Omental fat pad (tissue), 3 donors: ENCODE measurements at regions not wholly inside any gene's neighbourhood (a gene's known extent, or its start where the extent isn't known, plus 50 kb on each side); places are given as distances from the start of the nearest gene placed in this dataset.

ENCODE experiments used
- ATAC-seq: fragments of 150-250 bp; one replicate; pipeline ENCODE4 v1.9.1; 2016; ENCODE audit warnings: mild to moderate bottlenecking, moderate library complexity; ENCODE audit not compliant: low FRiP score
- DNase-seq: peaks from one replicate; pipeline ENCODE4 v3.0.0-alpha.2; 2019; ENCODE audit warnings: low spot score
- TF ChIP-seq, protein P1 (sequence below), 3 donors: fragments of 450-650 bp; IDR thresholded peaks; one replicate each; pipeline ENCODE4 v1.5.1; 2016 to 2017; ENCODE audit warnings: antibody characterized with exemption in 3 of 3, mild to moderate bottlenecking in 3 of 3, moderate library complexity in 2 of 3

- no peak for DNase-seq
- no peak for ATAC-seq
- TF ChIP-seq, protein P1, sequence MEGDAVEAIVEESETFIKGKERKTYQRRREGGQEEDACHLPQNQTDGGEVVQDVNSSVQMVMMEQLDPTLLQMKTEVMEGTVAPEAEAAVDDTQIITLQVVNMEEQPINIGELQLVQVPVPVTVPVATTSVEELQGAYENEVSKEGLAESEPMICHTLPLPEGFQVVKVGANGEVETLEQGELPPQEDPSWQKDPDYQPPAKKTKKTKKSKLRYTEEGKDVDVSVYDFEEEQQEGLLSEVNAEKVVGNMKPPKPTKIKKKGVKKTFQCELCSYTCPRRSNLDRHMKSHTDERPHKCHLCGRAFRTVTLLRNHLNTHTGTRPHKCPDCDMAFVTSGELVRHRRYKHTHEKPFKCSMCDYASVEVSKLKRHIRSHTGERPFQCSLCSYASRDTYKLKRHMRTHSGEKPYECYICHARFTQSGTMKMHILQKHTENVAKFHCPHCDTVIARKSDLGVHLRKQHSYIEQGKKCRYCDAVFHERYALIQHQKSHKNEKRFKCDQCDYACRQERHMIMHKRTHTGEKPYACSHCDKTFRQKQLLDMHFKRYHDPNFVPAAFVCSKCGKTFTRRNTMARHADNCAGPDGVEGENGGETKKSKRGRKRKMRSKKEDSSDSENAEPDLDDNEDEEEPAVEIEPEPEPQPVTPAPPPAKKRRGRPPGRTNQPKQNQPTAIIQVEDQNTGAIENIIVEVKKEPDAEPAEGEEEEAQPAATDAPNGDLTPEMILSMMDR (IDR thresholded peaks at IDR 0.05) = no peak
These were observed 181.5 kb upstream of the ZBED5 start for GRCh38 chr11:11039208-11039965.

GRCh38 chr11:11038782-11039181 lies 180.9 kb upstream of the ZBED5 start:
- TF ChIP-seq, protein P1 (IDR thresholded peaks at IDR 0.05) = no peak
- DNase-seq (no peak), ATAC-seq (no peak)

DNA sequence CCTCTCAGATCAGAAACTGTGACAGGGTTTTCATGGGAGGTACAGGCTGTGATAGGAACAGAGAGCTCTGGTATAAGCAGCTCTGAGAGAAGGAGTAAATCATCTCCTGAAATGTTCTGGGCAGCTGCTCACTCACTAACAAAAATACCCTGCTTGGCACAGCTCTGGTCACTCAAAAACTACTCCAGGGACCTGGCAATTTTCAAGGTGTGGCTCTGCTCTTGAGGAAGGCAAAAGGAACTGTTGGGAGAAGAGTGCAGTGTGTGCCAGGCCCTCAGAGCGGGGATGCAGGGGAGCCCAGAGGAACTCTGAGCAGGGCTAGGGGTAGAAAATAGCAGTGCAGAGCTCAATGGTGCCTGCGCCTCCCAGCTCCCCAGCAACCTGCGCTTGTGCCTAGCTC lies 180.5 kb upstream of the ZBED5 start:
- ATAC-seq (peak; percentile 25), DNase-seq (no peak)
- TF ChIP-seq, protein P1 (IDR thresholded peaks at IDR 0.05) = no peak

DNA sequence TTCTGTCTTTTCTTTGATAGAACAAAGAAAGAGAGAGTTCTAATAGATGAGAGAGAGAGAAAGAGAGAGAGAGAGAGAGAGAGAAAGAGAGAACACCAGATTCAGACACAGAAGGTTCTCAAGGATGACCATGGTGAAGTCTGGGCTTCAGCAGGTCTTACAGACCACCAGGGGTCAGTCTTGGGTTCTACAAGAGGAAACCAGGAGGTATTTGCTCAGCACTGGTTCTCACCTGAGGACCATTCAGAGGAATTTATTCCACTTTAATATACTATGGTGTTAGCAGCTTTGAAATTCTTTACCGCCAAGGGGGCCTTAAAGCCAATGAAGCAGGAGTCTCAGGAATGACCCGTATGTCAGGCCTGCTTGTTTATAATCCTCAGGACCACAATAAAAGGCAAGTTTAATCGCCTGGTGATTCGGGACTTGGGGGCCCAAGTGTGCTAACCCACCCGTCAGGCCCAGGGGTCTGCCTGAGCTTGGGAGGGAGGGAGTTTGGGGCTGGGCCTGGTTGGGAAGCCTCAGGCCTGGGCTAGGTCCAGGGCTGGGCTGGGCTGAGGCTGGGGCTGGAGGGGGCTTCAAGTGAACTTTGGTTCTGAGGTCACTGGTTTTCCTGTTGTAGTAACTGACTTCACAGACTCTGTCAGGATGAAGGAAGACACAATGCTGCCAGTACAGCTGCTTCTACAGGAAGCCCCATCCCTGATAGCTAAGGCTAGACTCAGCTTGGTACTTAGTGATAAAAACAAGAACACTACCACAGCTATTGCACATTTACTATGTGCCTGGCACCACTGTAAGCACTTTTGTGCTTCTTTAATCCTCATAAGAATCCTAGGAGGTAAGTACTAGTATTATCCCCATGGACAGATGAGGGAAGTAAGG lies 179.2 kb upstream of the ZBED5 start:
- TF ChIP-seq, protein P1 (IDR thresholded peaks at IDR 0.05) = peak in 2 of 3 donors; percentile 24 to 26
- ATAC-seq (peak; percentile 59), DNase-seq (no peak)

DNA sequence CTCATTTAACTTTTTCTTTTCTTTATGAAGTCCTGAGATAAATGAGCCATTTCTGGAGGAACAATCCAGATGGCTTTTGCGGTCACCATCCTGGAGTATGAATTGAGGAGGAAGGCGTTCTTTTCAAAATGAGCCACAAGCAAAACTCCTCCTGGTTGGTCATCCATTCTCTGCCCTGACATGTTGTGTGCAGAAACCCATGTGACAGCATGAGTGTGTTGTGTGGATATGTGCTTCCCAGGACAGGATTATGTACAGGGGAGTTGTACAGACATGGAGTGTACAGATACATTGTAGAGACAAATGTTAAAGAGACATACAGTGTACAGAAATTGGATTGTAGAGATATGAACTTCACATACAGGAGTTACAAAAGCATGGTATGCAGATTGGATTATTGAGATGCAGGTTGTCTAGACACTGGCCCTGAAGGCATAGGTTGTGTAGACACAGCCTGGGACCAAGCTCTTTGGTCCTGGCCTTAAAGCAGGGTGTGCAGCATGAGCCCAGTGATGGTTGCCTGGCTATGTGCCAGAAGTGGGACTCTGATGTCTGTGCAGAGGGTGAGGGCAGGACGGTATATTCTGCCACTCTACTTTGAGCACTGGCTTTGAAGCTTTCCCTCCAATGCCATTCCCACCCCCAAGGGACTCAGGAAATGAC lies 178.5 kb upstream of the ZBED5 start:
- no peak for ATAC-seq
- TF ChIP-seq, protein P1 (IDR thresholded peaks at IDR 0.05) = no peak
- no peak for DNase-seq

- ATAC-seq (no peak), DNase-seq (no peak)
- TF ChIP-seq, protein P1 (IDR thresholded peaks at IDR 0.05) = no peak
These were observed 177.5 kb upstream of the ZBED5 start for GRCh38 chr11:11035331-11035730.
